ENCODE measurements at regions not wholly inside any gene's neighbourhood (a gene's known extent, or its start where the extent isn't known, plus 50 kb on each side); places are given as distances from the start of the nearest gene placed in this dataset.

- TF ChIP-seq ARID1B (IDR thresholded peaks at IDR 0.05) (peak; percentile 75), FIP1L1 (IDR thresholded peaks at IDR 0.05; ENCODE audit: low read depth, low read length, poor library complexity, severe bottlenecking) (no peak)
These were observed 68.9 kb downstream of the FAM217A start (continued) for GRCh38 chr6:4010048-4010447.

GRCh38 chr6:4010689-4011090 lies 68.2 kb downstream of the FAM217A start:
- ATAC-seq (peak; percentile 89), FAIRE-seq (no peak), DNase-seq (ENCODE audit: extremely low read depth in 1 of 4, low spot score in 3 of 4) (peak in 2 of 4 experiments; percentile 63 to 64)
- Histone ChIP-seq H3K9me1 (ENCODE audit: control insufficient read depth, insufficient read depth, low read length) (no peaks in the 10 kb centered on the region), H3K9ac (ENCODE audit: insufficient read depth in 1 of 2, low read depth in 2 of 2, low read length in 2 of 2) (peak overlapping the region; percentile 1 to 16; a peak in 2 of 4 replicates), H3K9me3 (replicated peaks; ENCODE audit: control insufficient read depth, insufficient read depth, low read depth, low read length) (no peaks in the 10 kb centered on the region), H3K36me3 (ENCODE audit: control insufficient read depth, insufficient read depth, low read length) (peaks cover 30% of the 10 kb centered on the region), H2AFZ (ENCODE audit: low read depth, low read length) (peak overlapping the region; percentile 16; the same call in 1 of the 2 replicates), H3K4me1 (replicated peaks in 1 of 2; ENCODE audit: control insufficient read depth in 2 of 2, insufficient read depth in 2 of 2, low read length in 2 of 2) (peaks cover 0 to 9% of the 10 kb centered on the region in 2 experiments; a peak in 3 of 5 replicates), H3K79me2 (ENCODE audit: control insufficient read depth, insufficient read depth, low read length) (peaks cover 52% of the 10 kb centered on the region), H3K4me2 (ENCODE audit: insufficient read depth, low read length) (peak overlapping the region; percentile 58), H3K4me3 (no peak overlapping the region), H4K20me1 (replicated peaks; ENCODE audit: control insufficient read depth, insufficient read depth, low read length) (no peaks in the 10 kb centered on the region), H3K27me3 (ENCODE audit: control insufficient read depth in 2 of 2, insufficient read depth in 2 of 2, low read length in 2 of 2) (no peaks in the 10 kb centered on the region), H3K27ac (ENCODE audit: extremely low read depth, low read depth, low read length) (peak overlapping the region; percentile 33)
- BruUV-seq (replicated peaks) = no TSS peak
- in situ Hi-C loops (cut with MboI) = loop anchor here (10.0 kb wide), 1 partner anchor 736 kb away; no protein-coding TSS in a partner anchor
- intact Hi-C loops (cut with micrococcal nuclease) = no loop called here
- ChIA-PET POLR2A (interaction anchor here (1.0 to 1.7 kb wide), 2 partner anchors 9 to 13 kb away, joined by 4 read pairs; no protein-coding TSS in a partner anchor), CTCF (ENCODE audit: low intra/inter-chr PET ratio) (interaction anchor here (0.6 to 0.8 kb wide), 3 partner anchors 162 to 267 kb away, joined by 3 read pairs; partner anchors contain the start of gene FAM50B)
- 32% methylated on average over 3 of the region's 3 CpGs for WGBS (ENCODE audit: insufficient coverage, low coverage, missing lambda C conversion rate)
- TF ChIP-seq SMARCA4 (IDR thresholded peaks at IDR 0.05) = no peak
- TF ChIP-seq HDGF (IDR thresholded peaks at IDR 0.05) = 0 out of 2 replicates have a peak, but pooled peaks have one; percentile 71
- TF ChIP-seq CBX1 (IDR thresholded peaks at IDR 0.05; ENCODE audit: low read depth) = no peak
- TF ChIP-seq ZEB2 (IDR thresholded peaks at IDR 0.05) = 0 out of 2 replicates have a peak, but pooled peaks have one; percentile 17
- TF ChIP-seq GABPB2 (CRISPR knock-in tag; conservative IDR thresholded peaks at IDR 0.05) = no peak
- no peak for TF ChIP-seq XRCC5 (IDR thresholded peaks at IDR 0.05; ENCODE audit: low read depth, low read length)
- no peak for TF ChIP-seq EZH2 (IDR thresholded peaks at IDR 0.05; ENCODE audit: borderline replicate concordance, low read depth, low read length)
- TF ChIP-seq NCOR1 (IDR thresholded peaks at IDR 0.05) = no peak
- no peak for TF ChIP-seq HDAC8 (tag; IDR thresholded peaks at IDR 0.05)
- no peak; the same call in none of the 2 replicates for TF ChIP-seq CEBPG (CRISPR knock-in tag; IDR thresholded peaks at IDR 0.05)
- TF ChIP-seq CEBPG (tag; conservative IDR thresholded peaks at IDR 0.05 in 1 of 2, IDR thresholded peaks at IDR 0.05 in 1 of 2) = peak in 1 of 2 experiments; percentile 33; a peak in 1 of 4 replicates
- TF ChIP-seq MTA3 (IDR thresholded peaks at IDR 0.05; ENCODE audit: borderline replicate concordance) = no peak; the same call in 1 of the 2 replicates
- TF ChIP-seq WHSC1 (IDR thresholded peaks at IDR 0.05; ENCODE audit: low read length) = no peak
- no peak for TF ChIP-seq ZNF282 (CRISPR knock-in tag; IDR thresholded peaks at IDR 0.05)
- TF ChIP-seq RBM14 (IDR thresholded peaks at IDR 0.05; ENCODE audit: borderline replicate concordance, insufficient read depth, low read depth, low read length) = no peak
- no peak for TF ChIP-seq EP400 (IDR thresholded peaks at IDR 0.05)
- no peak for TF ChIP-seq PTBP1 (IDR thresholded peaks at IDR 0.05; ENCODE audit: low read depth, low read length)
- no peak for TF ChIP-seq KAT7 (CRISPR knock-in tag; IDR thresholded peaks at IDR 0.05; ENCODE audit: borderline replicate concordance)
- TF ChIP-seq TFAP4 (CRISPR knock-in tag; IDR thresholded peaks at IDR 0.05; ENCODE audit: borderline replicate concordance) = no peak
- no peak for TF ChIP-seq ZNF224 (CRISPR knock-in tag; IDR thresholded peaks at IDR 0.05)
- TF ChIP-seq NR1H2 (CRISPR knock-in tag; IDR thresholded peaks at IDR 0.05) = no peak
- TF ChIP-seq ETV5 (CRISPR knock-in tag; IDR thresholded peaks at IDR 0.05; ENCODE audit: low read depth) = no peak
